Right lobe of liver (tissue), 4 donors: ENCODE measurements at regions not wholly inside any gene's neighbourhood (a gene's known extent, or its start where the extent isn't known, plus 50 kb on each side); places are given as distances from the start of the nearest gene placed in this dataset.

ENCODE experiments used
- CTCF ChIP-seq, 4 donors: fragments of 200-600 bp in 3 of 4; fragments of 450-650 bp in 1 of 4; IDR thresholded peaks; one replicate each; pipeline versions ENCODE4 v1.5.1 to v1.8.0; 2016 to 2022; ENCODE audit warnings: antibody characterized with exemption in 4 of 4, mild to moderate bottlenecking in 2 of 4
- POLR2A ChIP-seq: fragments of 450-650 bp; IDR thresholded peaks from one replicate; pipeline ENCODE4 v1.6.1; 2017; ENCODE audit warnings: antibody characterized with exemption, mild to moderate bottlenecking
- donor health status: DM: no; HTN: no; CAD: no.
- donor health status: DM: no; HTN: no; CAD: no.
- donor health status: DM: no; HTN: yes; CAD: no.

- no peak for TF ChIP-seq CTCF (IDR thresholded peaks at IDR 0.05)
- TF ChIP-seq POLR2A, result no peak
These were observed 513.9 kb upstream of the RGMB start for GRCh38 chr5:98259595-98259994.
